ENCODE measurements at regions not wholly inside any gene's neighbourhood (a gene's known extent, or its start where the extent isn't known, plus 50 kb on each side); places are given as distances from the start of the nearest gene placed in this dataset.

DNA sequence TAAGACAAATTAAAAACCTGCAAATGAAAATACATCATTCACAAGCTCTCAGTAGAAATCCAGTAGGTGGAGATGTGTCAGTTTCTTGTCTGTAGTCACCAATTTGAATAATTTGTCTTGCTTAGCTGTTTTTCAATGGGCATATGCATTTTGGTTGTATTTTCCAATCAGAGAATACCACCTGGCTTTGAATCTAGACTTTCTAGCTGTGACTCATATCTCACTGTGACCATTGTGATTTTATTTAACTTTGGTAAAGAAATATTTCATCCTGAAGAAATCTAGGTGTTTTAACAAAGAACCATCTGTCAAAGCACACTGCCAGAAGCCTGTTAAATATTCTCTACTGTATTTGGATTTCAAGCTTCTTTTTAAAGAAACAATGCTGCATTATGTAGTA, 1650.6 kb upstream of the IGFBP7 start:
- TF ChIP-seq, protein P1, sequence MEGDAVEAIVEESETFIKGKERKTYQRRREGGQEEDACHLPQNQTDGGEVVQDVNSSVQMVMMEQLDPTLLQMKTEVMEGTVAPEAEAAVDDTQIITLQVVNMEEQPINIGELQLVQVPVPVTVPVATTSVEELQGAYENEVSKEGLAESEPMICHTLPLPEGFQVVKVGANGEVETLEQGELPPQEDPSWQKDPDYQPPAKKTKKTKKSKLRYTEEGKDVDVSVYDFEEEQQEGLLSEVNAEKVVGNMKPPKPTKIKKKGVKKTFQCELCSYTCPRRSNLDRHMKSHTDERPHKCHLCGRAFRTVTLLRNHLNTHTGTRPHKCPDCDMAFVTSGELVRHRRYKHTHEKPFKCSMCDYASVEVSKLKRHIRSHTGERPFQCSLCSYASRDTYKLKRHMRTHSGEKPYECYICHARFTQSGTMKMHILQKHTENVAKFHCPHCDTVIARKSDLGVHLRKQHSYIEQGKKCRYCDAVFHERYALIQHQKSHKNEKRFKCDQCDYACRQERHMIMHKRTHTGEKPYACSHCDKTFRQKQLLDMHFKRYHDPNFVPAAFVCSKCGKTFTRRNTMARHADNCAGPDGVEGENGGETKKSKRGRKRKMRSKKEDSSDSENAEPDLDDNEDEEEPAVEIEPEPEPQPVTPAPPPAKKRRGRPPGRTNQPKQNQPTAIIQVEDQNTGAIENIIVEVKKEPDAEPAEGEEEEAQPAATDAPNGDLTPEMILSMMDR (IDR thresholded peaks at IDR 0.05; ENCODE audit: poor library complexity, severe bottlenecking): peak; percentile 45
- TF ChIP-seq TAF1 (IDR thresholded peaks at IDR 0.05; ENCODE audit: low read depth): no peak
- TF ChIP-seq, protein P2, sequence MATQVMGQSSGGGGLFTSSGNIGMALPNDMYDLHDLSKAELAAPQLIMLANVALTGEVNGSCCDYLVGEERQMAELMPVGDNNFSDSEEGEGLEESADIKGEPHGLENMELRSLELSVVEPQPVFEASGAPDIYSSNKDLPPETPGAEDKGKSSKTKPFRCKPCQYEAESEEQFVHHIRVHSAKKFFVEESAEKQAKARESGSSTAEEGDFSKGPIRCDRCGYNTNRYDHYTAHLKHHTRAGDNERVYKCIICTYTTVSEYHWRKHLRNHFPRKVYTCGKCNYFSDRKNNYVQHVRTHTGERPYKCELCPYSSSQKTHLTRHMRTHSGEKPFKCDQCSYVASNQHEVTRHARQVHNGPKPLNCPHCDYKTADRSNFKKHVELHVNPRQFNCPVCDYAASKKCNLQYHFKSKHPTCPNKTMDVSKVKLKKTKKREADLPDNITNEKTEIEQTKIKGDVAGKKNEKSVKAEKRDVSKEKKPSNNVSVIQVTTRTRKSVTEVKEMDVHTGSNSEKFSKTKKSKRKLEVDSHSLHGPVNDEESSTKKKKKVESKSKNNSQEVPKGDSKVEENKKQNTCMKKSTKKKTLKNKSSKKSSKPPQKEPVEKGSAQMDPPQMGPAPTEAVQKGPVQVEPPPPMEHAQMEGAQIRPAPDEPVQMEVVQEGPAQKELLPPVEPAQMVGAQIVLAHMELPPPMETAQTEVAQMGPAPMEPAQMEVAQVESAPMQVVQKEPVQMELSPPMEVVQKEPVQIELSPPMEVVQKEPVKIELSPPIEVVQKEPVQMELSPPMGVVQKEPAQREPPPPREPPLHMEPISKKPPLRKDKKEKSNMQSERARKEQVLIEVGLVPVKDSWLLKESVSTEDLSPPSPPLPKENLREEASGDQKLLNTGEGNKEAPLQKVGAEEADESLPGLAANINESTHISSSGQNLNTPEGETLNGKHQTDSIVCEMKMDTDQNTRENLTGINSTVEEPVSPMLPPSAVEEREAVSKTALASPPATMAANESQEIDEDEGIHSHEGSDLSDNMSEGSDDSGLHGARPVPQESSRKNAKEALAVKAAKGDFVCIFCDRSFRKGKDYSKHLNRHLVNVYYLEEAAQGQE (IDR thresholded peaks at IDR 0.05; ENCODE audit: borderline replicate concordance): no peak
- peak; percentile 32 for TF ChIP-seq EP300 (conservative IDR thresholded peaks at IDR 0.05; ENCODE audit: poor library complexity, severe bottlenecking)
- TF ChIP-seq POLR2AphosphoS5 (IDR thresholded peaks at IDR 0.05): no peak
- no peak for TF ChIP-seq EZH2 (IDR thresholded peaks at IDR 0.05; ENCODE audit: borderline replicate concordance, insufficient read depth, low read length, poor library complexity, severe bottlenecking)
- TF ChIP-seq SMC3 (conservative IDR thresholded peaks at IDR 0.05; ENCODE audit: poor library complexity): no peak
